PC-9 (cell line): ENCODE measurements at regions not wholly inside any gene's neighbourhood (a gene's known extent, or its start where the extent isn't known, plus 50 kb on each side); places are given as distances from the start of the nearest gene placed in this dataset.

Experiments used
- BruUV-seq: library from RNA; stranded (reverse); fragments of 400-500 nt; replicated peaks from 2 replicates; lab custom pipeline; 2021; lab: Mats Ljungman, UMichigan
- CTCF ChIA-PET: fragments of 300-600 bp; sonication (Branson Sonifier 250); formaldehyde crosslinking; loops from one replicate; lab custom pipeline; 2022; ENCODE audit warnings: antibody characterized with exemption; lab: Charles Lee
- POLR2A ChIA-PET: fragments of 300-600 bp; sonication (Branson Sonifier 250); formaldehyde crosslinking; loops from one replicate; lab custom pipeline; 2022; ENCODE audit warnings: antibody characterized with exemption; ENCODE audit not compliant: unreplicated experiment; lab: Charles Lee
- DNase-seq, 2 experiments: peaks; one replicate each; pipeline versions ENCODE4 v3.0.0 to v3.0.0-alpha.2; 2015 to 2022; ENCODE audit warnings: mixed read lengths in 1 of 2
- H2AFZ ChIP-seq: fragments of 200-600 bp; sonication (generic); 2 replicates; pipeline ENCODE4 v1.8.1; 2017; ENCODE audit warnings: antibody characterized with exemption
- H3F3A ChIP-seq: fragments of 200-600 bp; sonication (generic); 2 replicates; pipeline ENCODE4 v1.8.1; 2017; ENCODE audit warnings: antibody characterized with exemption, mild to moderate bottlenecking, low read depth; ENCODE audit not compliant: insufficient read depth
- H3K27ac ChIP-seq: fragments of 200-600 bp; sonication (generic); 2 replicates; pipeline ENCODE4 v1.6.1; 2016; ENCODE audit warnings: mixed run types
- H3K27me3 ChIP-seq: fragments of 200-600 bp; sonication (generic); 2 replicates; pipeline ENCODE4 v1.6.1; 2016; ENCODE audit warnings: low read depth, mixed run types; ENCODE audit not compliant: insufficient read depth
- H3K36me3 ChIP-seq: fragments of 200-600 bp; sonication (generic); 2 replicates; pipeline ENCODE4 v1.6.1; 2016; ENCODE audit warnings: low read depth, mixed run types
- H3K4me1 ChIP-seq: fragments of 200-600 bp; sonication (generic); replicated peaks from 2 replicates; pipeline ENCODE4 v1.6.1; 2016; ENCODE audit warnings: mixed run types; ENCODE audit not compliant: insufficient read depth
- H3K4me2 ChIP-seq: fragments of 200-600 bp; sonication (generic); 2 replicates; pipeline ENCODE4 v1.6.1; 2017; ENCODE audit warnings: mixed run types
- H3K4me3 ChIP-seq: fragments of 200-600 bp; sonication (generic); 2 replicates; pipeline ENCODE4 v1.6.1; 2016; ENCODE audit warnings: mixed run types
- H3K79me2 ChIP-seq: fragments of 200-600 bp; sonication (generic); 2 replicates; pipeline ENCODE4 v1.6.1; 2017; ENCODE audit warnings: low read depth, mixed run types
- H3K9me2 ChIP-seq: fragments of 200-600 bp; sonication (generic); 2 replicates; pipeline ENCODE4 v1.8.1; 2017; ENCODE audit warnings: mild to moderate bottlenecking; ENCODE audit not compliant: insufficient read depth
- H3K9me3 ChIP-seq: fragments of 200-600 bp; sonication (generic); 2 replicates; pipeline ENCODE4 v1.8.1; 2016; ENCODE audit warnings: low read depth; ENCODE audit not compliant: insufficient read depth
- H4K20me1 ChIP-seq: fragments of 200-600 bp; sonication (generic); 2 replicates; pipeline ENCODE4 v1.8.1; 2017; ENCODE audit not compliant: insufficient read depth
- CTCF ChIP-seq: fragments of 200-600 bp; sonication (generic); conservative IDR thresholded peaks from 2 replicates; pipeline ENCODE4 v1.6.1; 2017; ENCODE audit warnings: mixed run types, antibody characterized with exemption, mild to moderate bottlenecking, moderate library complexity
- EZH2 ChIP-seq: fragments of 200-600 bp; sonication (generic); IDR thresholded peaks from 2 replicates; pipeline ENCODE4 v1.8.0; 2017; ENCODE audit warnings: antibody characterized with exemption, low read depth
- intact Hi-C: fragments of 100-400 bp; cut with micrococcal nuclease; formaldehyde crosslinking; loops from one replicate; pipeline ENCODE4 v1.10.0; 2022; ENCODE audit not compliant: unreplicated experiment

GRCh38 chr6:4383910-4384638, 248.7 kb upstream of the ECI2 start:
- no peaks in the 10 kb centered on the region for H4K20me1 ChIP-seq
- H2AFZ ChIP-seq: no peak overlapping the region
- no peaks in the 10 kb centered on the region for H3K36me3 ChIP-seq
- no peaks in the 10 kb centered on the region for H3F3A ChIP-seq
- POLR2A ChIA-PET: no interaction called here
- H3K27ac ChIP-seq: no peak overlapping the region
- H3K9me3 ChIP-seq: no peaks in the 10 kb centered on the region
- no peak for DNase-seq
- no peak overlapping the region for H3K4me3 ChIP-seq
- no peaks in the 10 kb centered on the region for H3K79me2 ChIP-seq
- BruUV-seq: no TSS peak
- no peaks in the 10 kb centered on the region for H3K27me3 ChIP-seq
- intact Hi-C loops: loop anchor here (10.0 kb wide), 2 partner anchors 221 to 391 kb away; partner anchors contain the start of gene CDYL
- CTCF ChIA-PET: no interaction called here
- H3K4me1 ChIP-seq: peaks cover 13% of the 10 kb centered on the region
- no peak for TF ChIP-seq EZH2
- no peak for TF ChIP-seq CTCF
- no peaks in the 10 kb centered on the region for H3K9me2 ChIP-seq
- no peak overlapping the region for H3K4me2 ChIP-seq

- Histone ChIP-seq H4K20me1 (no peaks in the 10 kb centered on the region), H3K27ac (no peak overlapping the region), H3K36me3 (no peaks in the 10 kb centered on the region), H2AFZ (no peak overlapping the region), H3K4me2 (no peak overlapping the region), H3K9me2 (no peaks in the 10 kb centered on the region), H3K4me1 (no peaks in the 10 kb centered on the region), H3F3A (no peaks in the 10 kb centered on the region), H3K9me3 (no peaks in the 10 kb centered on the region), H3K4me3 (no peak overlapping the region), H3K27me3 (no peaks in the 10 kb centered on the region), H3K79me2 (no peaks in the 10 kb centered on the region)
- BruUV-seq: no TSS peak
- ChIA-PET POLR2A (no interaction called here), CTCF (no interaction called here)
- DNase-seq: no peak
- TF ChIP-seq CTCF (no peak), EZH2 (no peak)
- intact Hi-C loops: loop anchor here (10.0 kb wide), 2 partner anchors 222 to 392 kb away; partner anchors contain the start of gene CDYL
Observed at GRCh38 chr6:4382362-4382853, 247.0 kb upstream of the ECI2 start.

GRCh38 chr6:4381381-4381780, 246.0 kb upstream of the ECI2 start:
- CTCF ChIA-PET: no interaction called here
- Histone ChIP-seq H3K79me2 (no peaks in the 10 kb centered on the region), H3K4me1 (no peaks in the 10 kb centered on the region), H3K4me2 (no peak overlapping the region), H3K27ac (no peak overlapping the region), H4K20me1 (no peaks in the 10 kb centered on the region), H3K36me3 (no peaks in the 10 kb centered on the region), H3K9me3 (no peaks in the 10 kb centered on the region), H3F3A (no peaks in the 10 kb centered on the region), H2AFZ (no peak overlapping the region), H3K9me2 (no peaks in the 10 kb centered on the region), H3K4me3 (no peak overlapping the region), H3K27me3 (no peaks in the 10 kb centered on the region)
- intact Hi-C loops: loop anchor here (10.0 kb wide), 2 partner anchors 223 to 393 kb away; partner anchors contain the start of gene CDYL
- TF ChIP-seq EZH2: no peak
- BruUV-seq: no TSS peak
- POLR2A ChIA-PET: no interaction called here
- no peak for DNase-seq
